NCI-H748 (cell line): ENCODE measurements at regions not wholly inside any gene's neighbourhood (a gene's known extent, or its start where the extent isn't known, plus 50 kb on each side); places are given as distances from the start of the nearest gene placed in this dataset.
"Not testable (repeated sequence)": the region's sequence is repeated elsewhere in the genome, so short reads cannot be mapped to it uniquely, and the experiment has no call there.

ENCODE experiments used
- DNase-seq: peaks from one replicate; lab custom pipeline; 2025; ENCODE audit not compliant: unreplicated experiment; lab: John Stamatoyannopoulos, UW

DNA sequence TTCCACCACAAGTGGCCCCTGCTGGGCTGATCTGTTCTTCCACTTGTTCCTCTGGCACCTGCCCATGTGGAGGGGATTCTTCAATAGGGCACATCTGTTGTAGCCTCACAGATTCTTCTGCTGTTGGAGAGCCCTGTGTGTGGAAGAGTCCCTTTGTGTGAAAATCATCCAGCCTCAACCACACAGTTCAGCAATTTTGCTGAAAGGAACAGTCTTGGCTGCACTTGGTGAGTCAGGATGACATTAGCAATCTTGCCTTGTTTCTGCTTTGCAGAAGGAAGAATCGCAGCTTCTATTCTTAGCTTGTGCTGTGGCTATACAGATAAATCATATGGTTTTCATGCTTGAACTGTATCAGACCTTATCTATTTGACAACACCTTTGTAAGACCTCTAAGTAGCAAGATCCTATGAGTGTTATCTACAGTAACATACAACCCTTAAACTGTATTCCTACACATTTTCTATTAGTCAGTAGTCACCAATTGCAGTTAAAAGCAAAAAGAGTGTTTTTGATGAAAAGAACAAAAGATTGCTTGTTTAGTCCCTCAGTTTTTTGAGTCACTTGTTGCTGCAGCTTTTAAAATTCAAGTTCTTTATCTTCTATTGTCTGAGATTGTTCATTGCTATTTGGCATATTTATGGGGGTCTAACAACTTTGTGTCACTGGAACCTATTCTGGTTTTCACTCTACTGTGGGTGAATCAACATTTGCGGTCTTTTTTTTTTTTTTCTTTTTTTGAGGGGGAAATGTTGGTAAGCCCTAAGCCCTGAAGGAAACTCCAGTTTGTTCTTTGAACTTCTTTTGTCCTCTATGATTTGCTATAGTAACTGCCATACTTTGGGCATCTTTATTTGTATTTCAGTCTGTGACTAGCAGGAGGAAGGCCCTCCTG lies 231.6 kb downstream of the TFAP2B start:
- no peak for DNase-seq

GRCh38 chr6:51052716-51053115 lies 234.0 kb downstream of the TFAP2B start:
- DNase-seq: not testable (repeated sequence)

DNA sequence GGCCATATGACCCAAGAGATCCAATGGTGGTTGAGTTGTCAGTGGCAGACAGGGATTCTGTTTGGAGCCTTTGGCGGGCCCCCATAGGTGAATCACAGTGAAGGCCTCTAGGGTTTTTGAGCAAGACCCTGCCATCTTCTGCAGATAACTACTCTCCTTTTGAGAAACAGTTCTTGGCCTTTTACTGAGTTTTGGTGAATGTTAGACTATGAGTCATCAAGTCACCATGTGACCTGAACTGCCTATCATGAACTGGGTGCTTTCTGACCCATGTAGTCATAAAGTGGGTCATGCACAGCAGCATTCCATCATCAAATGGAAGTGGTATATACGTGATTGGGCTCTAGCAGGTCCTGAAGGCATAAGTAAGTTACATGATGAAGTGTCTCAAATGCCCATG lies 236.6 kb downstream of the TFAP2B start:
- not testable (repeated sequence) for DNase-seq

GRCh38 chr6:51057296-51057695 lies 238.6 kb downstream of the TFAP2B start:
- DNase-seq: no peak

GRCh38 chr6:51060262-51060762 lies 241.6 kb downstream of the TFAP2B start:
- no peak for DNase-seq

DNA sequence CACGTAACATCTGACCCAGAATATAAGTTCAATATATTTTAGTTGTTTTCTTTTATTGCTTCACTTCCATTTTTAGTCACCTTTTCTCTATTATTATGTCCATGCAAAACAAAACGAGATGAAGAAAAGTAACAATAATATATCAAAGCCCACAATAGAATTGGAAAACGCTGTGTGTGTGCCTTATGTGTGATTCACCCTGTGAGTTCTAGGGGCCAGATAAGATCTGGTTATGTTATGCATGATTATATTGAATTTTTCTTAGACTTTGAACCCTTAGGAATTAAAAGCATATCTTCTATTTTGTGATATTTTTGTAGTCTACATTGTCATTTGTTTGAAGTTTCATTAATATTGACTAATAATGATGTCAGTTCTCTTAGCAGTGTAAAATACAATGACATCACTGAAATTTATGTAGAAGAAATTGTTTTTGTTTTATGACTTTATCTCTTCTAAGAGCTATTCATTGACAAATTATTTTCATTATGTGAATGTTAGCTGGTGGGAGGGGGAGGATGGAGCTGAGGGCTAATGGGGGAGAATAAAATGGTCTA lies 243.6 kb downstream of the TFAP2B start:
- DNase-seq: no peak

- no peak for DNase-seq
Measured at GRCh38 chr6:51077821-51078518, 259.3 kb downstream of the TFAP2B start.

DNA sequence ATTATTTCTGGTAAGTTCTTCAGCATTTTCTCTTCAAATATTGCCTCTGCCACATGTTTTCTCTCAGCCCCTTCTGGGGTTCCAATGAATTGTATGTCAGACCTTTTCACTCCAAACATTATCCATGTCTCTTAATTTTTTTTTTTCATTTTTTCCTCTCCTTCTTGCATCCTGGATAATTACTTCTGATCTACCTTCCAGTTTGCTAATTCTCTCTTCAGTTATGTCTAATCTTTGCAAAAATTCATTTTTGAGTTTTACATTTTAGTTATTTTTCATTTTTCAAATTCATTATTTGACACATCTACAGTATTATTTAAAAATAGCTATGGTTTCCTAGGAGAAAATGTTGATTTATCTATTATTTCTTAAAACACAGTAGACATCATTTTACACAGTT lies 271.7 kb downstream of the TFAP2B start:
- no peak for DNase-seq

DNA sequence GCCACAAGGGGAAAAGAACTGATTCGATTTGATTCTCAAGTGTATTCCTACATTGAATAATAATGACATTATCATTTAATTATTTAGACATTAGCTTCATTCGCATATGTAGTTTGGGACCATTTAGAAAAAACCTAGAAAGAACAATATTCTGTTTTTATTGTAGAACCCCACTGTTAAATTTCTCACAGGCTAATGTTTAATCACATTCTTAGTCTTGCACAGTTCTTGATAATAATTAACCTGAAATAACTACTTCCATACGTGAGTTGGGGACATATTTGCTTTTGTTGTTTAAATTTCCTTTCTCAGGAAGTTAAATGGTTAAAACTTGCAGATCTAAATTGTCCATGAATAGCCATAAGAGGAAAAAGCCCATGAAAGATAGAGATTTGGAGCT lies 275.2 kb downstream of the TFAP2B start:
- DNase-seq: no peak

- no peak for DNase-seq
Measured at GRCh38 chr6:51094271-51094670, 275.6 kb downstream of the TFAP2B start.

DNA sequence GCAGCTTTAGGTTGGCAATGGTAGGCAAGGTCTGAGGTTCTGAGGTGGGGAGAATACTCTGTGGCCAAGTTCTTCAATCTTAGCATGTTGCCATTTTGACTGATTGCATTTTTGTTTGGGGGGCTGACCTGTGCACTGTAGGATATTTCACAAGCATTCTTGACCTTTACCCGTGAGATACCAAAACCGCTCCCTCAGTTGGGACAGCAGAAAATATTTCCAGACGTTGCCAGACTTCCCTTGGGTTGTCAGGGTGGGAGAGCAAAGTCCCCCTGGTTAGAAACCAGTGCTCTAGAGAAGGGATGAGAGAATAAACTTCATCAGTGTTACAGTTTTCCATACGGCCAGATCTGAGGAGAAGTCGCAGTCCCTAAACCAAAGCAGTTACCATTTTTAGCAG lies 279.6 kb downstream of the TFAP2B start:
- DNase-seq: no peak

DNA sequence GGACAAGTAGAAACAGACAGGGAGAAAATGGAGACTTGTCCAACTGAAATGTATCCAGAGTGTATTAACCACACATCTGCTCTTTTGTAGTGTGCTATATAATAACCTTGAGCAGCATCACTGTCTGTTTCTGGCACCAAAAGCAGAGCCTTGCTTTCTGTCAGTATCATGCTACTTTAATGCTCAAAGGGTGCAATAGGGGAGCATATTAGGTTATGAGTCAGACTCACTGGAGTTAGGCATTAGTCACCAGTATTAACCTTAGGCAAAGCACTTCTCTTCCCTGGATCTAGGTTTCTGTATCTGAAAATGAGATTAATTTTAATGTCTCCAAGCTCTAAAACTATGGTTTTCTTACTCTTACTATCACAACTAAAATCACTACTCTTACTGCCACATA lies 280.1 kb downstream of the TFAP2B start:
- no peak for DNase-seq

- DNase-seq: no peak
Measured at GRCh38 chr6:51099201-51099600, 280.5 kb downstream of the TFAP2B start.

GRCh38 chr6:51105357-51105756 lies 286.7 kb downstream of the TFAP2B start:
- DNase-seq: no peak

DNA sequence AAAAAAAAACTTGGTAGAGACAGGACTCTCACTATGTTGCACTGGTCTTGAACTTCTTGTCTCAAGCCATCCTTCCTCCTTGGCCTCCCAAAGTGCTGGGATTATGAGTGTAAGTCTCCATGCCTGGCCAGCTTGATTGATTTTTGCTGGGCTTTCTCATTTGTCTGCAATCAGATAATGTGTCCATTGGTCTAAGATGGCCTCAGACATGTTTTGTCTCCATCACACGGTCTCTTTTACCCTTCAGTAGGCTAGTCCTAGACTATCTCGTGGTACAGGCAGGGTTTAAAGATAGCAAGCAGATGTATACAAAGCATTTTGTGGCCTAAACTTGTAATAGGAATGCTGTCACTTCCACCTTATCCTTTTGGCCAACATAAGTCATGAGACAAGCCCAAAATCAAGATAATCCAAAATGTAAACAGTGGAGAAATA lies 289.1 kb downstream of the TFAP2B start:
- DNase-seq: no peak

DNA sequence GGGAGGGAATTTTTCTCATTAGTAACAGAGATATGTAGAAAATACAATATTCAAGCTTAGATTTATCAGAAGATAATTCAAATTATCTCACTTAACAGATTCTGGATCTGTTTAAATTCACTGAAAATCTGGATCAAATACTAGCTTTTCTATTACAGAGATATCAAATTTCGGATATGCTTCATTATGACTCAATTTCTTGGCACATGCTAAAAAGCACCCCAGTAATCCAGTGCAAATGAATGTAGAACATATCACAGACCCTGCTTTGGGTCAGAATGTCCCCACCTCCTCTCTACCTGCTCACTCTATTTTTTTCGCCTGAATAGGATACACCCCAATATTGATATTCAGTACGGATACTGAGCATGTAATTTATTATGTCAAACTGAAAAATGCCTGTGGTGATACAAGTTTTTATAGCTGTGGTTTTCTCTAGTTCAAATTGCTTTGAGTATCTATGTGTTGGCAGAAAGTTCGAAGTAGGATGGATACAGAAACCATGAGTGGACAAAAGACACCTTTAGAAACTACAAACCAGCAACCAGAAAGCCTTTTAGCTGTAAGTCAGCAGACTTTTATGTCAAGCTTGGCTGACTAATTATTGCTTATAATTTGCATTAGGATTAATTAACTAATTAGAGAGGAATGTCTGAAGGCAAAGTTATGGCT lies 290.0 kb downstream of the TFAP2B start:
- DNase-seq: no peak

- no peak for DNase-seq
Measured at GRCh38 chr6:51112731-51113130, 294.1 kb downstream of the TFAP2B start.

- no peak for DNase-seq
Measured at GRCh38 chr6:51116723-51117122, 298.1 kb downstream of the TFAP2B start.

- DNase-seq: no peak
Measured at GRCh38 chr6:51118792-51119191, 300.1 kb downstream of the TFAP2B start.

DNA sequence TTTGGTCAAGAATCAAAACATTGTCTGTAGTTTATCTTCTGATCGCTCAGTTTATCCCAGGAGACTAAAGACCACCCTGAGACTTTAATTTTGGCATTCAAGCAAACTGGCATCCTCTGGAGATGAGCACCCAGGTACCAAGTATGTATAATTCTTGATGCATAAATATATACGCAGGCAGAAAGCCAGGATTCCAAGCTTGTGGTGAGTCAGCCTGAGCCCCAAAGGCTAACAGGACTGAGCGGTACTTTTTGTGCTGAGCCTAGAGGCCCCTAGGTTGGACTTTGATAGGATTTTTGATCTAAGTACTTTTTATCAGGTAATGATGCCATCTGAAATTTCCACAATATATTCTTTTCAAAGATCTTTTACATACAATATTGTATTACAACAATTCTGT lies 301.3 kb downstream of the TFAP2B start:
- DNase-seq: no peak

GRCh38 chr6:51121380-51121976 lies 302.8 kb downstream of the TFAP2B start:
- peak; percentile 19 for DNase-seq
